HG03064 (cell line): ENCODE measurements at regions not wholly inside any gene's neighbourhood (a gene's known extent, or its start where the extent isn't known, plus 50 kb on each side); places are given as distances from the start of the nearest gene placed in this dataset.
"Not testable (repeated sequence)": the region's sequence is repeated elsewhere in the genome, so short reads cannot be mapped to it uniquely, and the experiment has no call there.

Experiments
- ATAC-seq: cut with Tn5 transposase; IDR thresholded peaks from one replicate; pipeline ENCODE4 v1.9.1; 2021; ENCODE audit warnings: low read depth; ENCODE audit not compliant: unreplicated experiment

GRCh38 chr15:92705764-92706163 is 50.2 kb upstream of the FAM174B start:
- no peak for ATAC-seq

DNA sequence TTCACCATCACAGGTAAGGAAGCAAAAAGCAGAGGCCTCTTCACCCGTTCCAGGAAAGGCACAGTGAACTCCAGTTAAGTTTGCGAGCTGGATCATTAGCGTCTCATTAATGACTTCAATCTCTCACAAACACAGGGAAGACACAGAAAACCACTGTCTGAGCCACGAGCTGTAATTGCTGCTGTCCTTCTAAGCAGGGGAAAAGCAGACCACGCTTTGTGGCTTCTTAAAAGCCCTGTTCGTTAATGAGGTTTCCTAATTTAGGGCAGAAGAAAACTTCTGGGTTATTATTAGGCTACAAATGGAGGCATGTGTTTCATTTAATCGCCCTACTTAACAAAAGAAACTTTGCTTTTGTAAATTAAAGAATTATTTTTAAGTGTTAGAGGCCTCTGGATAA is 50.6 kb upstream of the FAM174B start:
- ATAC-seq, result no peak

GRCh38 chr15:92707880-92708551 is 52.4 kb upstream of the FAM174B start:
- no peak for ATAC-seq

GRCh38 chr15:92708635-92709034 is 53.1 kb upstream of the FAM174B start:
- no peak for ATAC-seq

GRCh38 chr15:92709110-92709790 is 53.7 kb upstream of the FAM174B start:
- no peak for ATAC-seq

DNA sequence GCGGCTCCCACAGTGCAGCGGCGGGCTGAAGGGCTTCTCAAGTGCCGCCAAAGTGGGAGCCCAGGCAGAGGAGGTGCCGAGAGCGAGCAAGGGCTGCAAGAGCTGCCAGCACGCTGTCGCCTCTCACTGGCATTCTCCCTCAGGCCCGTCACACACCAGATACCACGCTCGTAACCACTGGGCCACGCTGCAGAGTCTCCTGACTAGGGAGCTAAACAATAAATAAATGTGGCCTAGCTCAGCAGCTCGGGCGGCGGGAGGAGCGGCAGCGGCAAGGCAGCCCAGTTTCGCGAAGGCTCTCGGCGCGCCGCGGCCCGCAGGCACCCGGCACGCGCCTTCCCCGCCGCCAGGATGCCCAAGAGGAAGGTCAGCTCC is 55.9 kb upstream of the FAM174B start:
- ATAC-seq, result no peak

- peak; percentile 26 for ATAC-seq
Measured at GRCh38 chr15:92714077-92714476, 58.5 kb upstream of the FAM174B start.

DNA sequence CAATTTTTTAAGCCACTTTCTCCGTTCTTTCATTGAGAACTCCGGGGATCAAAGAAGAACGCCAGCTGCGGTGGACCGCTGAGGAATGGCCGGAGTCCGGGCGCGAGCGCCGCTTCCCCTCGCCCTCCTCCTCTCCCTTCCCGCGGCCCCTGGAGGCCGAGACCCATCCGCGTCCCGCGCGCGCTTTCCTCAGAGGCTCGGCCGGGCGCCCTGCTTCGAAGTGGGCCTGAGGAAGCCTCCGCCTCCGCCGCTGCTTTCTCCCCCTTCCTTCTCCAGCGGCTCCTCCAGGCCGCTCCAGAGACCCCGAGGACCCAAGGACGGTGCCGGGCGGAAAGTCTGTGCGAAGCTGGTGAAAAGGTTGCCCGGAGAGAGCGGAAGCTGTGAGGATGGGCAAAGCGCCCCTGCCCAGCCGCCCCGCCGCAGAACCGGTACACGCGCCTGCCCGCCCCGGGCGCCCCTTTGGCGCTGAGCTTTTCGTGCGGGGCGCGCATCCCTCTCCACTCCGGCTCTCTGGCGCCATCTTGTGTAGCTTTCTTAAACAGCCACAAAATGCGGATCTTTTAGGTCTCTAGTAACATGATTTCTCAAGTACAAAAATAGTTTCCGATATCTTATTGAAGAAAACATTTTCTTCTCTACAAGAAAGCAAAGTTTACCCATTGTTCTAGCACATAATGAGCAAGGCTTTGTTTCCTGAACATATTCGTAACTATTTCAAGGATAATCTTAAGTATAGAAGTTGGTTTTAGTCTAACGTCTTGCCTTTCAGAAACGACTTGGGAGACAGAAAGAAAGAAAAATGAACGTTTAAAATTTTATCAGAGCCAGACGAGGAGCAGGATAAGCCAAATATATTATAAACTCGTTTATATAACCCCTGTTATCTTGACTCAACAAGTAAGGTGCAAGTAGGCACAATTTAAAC is 59.2 kb upstream of the FAM174B start:
- peak; percentile 82 for ATAC-seq

- no peak for ATAC-seq
Measured at GRCh38 chr15:92715758-92716157, 60.2 kb upstream of the FAM174B start.

- ATAC-seq, result no peak
Measured at GRCh38 chr15:92719021-92719420, 63.4 kb upstream of the FAM174B start.

DNA sequence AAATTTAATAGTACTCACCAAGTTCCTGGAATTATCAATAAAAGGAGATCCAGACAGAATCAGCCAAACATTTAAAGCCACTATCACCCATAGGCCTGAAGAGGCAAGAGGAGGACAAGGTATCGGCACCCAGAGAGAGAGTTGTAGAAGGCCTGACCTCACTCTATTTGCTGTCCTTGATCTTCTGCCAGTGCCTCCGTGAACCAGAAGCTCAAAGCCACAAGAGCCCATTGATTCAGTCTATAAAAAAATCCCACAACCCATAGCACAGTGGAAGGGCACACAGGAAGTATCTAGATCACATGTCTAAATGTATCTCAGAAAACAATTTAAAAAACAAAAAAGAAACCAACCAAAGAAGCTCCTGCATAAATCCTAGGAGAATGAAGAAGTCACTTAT is 68.6 kb upstream of the FAM174B start:
- no peak for ATAC-seq

- no peak for ATAC-seq
Measured at GRCh38 chr15:92725171-92725570, 69.6 kb upstream of the FAM174B start.

DNA sequence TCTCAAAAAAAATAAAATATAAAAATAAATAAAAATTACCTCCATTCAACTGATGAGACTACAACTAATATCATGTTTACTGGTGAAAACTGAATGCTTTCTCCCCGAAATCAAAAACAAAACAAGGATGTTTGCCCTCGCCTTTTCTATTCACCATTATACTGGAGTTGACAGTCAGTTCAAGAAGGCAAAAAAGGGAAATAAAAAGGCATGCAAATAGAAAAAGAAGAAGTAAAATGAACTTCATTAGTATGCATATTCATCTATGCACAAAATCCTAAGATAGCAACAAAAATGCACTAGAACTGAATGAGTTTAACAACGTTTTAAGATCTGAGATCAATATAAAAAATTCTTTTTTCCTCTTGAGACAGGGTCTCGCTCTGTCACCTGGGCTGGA is 72.7 kb upstream of the FAM174B start:
- ATAC-seq, result no peak

GRCh38 chr15:92733090-92733933 is 77.7 kb upstream of the FAM174B start:
- ATAC-seq, result no peak

DNA sequence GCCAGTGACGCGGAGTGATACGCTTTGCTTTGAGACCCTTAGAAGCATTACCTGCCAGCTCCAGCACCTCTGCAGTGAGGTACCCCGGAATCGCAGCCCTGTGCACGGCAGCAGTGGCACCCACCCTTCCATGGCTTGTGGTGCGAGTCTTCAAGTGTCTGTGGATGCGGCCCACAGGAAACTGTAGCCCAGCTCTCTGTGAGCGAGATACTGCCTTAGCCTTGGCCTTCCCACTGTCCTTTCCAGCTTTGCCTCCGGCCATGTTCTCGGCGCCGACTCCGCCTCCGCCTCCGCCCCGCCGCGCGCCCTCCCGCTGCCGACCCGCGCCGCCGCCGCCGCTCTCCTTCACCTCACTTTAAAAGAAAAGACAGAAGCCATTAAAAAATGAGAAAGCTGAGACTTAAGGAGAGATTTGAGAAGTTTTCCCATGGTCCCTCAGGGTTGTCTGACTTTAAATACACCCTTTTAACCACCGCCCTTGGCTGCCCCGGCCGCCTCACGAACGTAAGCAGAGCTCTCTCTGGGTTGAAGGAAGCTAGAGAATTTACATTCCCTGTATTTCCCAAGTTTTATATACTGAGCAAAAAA is 78.5 kb upstream of the FAM174B start:
- no peak for ATAC-seq

DNA sequence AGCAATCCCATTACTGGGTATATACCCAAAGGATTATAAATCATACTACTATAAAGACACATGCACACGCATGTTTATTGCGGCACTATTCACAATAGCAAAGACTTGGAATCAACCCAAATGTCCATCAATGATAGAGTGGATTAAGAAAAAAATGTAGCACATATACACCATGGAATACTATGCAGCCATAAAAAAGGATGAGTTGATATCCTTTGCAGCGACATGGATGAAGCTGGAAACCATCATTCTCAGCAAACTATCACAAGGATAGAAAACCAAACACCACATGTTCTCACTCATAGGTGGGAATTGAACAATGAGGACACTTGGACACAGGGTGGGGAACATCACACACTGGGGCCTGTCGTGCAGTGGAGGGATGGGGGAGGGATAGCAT is 83.7 kb upstream of the FAM174B start:
- not testable (repeated sequence) for ATAC-seq

DNA sequence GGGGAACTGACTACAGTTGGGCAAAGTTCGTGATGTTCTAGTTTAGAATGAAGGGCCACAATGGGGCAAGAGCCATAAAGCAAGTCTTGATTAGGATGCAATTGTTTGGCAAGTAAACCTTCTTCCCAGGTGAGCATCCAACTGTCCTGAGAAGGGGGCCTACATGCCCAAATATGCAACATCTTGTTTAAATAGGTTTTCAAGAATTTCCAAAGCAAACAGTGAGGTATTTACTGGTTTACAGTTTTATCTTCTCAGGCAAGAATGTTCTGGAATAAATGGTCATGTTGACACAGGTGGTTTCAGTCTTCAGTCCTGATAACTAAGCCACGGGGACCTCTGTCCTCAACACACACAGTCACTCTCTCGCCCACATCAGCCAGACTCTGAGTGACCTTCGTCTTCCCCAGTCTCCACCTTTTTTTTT is 90.3 kb upstream of the FAM174B start:
- no peak for ATAC-seq

DNA sequence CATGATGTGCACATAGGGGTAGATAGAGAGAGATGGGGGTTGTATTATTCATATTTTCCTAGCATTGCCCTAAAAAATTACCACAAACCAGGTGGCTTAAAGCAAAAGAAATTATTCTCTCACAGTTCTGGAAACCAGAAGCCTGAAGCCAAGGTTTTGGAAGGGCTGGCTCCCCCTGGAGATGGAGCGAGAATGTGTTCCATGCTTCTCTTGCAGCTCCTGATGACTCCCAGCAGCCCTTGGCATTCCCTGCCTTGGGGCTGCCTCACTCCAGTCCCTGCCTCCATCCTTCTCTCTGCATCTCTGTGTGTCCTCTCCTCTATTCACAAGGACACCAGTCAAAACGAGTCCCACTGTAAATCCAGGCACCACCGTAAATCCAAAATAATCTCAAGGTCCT is 91.5 kb upstream of the FAM174B start:
- ATAC-seq, result no peak

DNA sequence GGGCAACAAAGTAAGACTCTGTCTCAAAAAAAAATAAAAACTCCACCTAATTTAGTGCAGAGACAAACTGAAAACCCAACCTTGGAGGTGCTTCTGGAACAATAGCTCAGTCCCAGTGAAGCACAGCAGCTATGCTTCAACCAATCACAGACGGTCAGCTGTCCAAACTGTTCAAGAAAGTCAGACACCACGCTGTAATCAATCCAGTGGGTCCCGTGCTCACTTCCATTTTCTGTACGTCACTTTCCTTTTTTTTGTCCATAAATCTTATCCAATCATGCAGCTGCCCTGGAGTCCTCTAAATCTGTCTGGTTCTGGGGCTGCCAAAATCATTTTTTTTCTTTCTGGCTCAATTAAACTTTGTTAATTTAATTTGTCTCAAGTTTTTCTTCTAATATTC is 93.6 kb upstream of the FAM174B start:
- ATAC-seq, result no peak

GRCh38 chr15:92749946-92750345 is 94.4 kb upstream of the FAM174B start:
- ATAC-seq, result no peak
